ENCODE measurements at regions not wholly inside any gene's neighbourhood (a gene's known extent, or its start where the extent isn't known, plus 50 kb on each side); places are given as distances from the start of the nearest gene placed in this dataset.
A peak's percentile ranks its signal among the peaks of the same experiment; 100 is the strongest.

DNA sequence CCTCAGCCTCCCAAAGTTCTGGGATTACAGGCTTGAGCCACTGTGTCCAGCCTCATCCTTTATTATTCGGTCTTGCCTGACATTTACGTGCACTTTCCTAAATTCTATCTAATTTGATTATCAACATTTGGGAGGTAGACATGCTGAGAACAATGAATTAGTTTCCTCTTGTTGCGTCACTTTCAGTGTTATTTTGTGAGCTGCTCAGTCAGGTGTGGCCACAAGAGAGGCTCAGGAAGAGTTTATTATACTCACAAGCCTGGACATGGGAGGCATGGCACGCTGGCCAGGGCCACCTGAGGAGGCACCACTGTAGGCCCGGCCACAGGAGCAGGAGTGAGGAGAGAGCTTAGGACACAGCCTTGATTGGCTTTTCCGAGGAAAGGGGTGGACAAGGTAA, 59.7 kb upstream of the RBFOX2 start:
- TF ChIP-seq NFE2L1 (CRISPR knock-in tag; IDR thresholded peaks at IDR 0.05; ENCODE audit: borderline replicate concordance) (no peak), CEBPB (IDR thresholded peaks at IDR 0.05; ENCODE audit: borderline replicate concordance, low read depth, low read length) (peak; percentile 38; the same call in 1 of the 2 replicates)
- DNase-seq (ENCODE audit: low spot score): no peak
- WGBS (ENCODE audit: low lambda C conversion rate): 28% methylated on average over 6 of the region's 6 CpGs
- BruUV-seq (replicated peaks): no TSS peak
- no peaks in the 10 kb centered on the region for H3K36me3 ChIP-seq (replicated peaks in 1 of 2; ENCODE audit: control insufficient read depth in 1 of 2, insufficient read depth in 2 of 2, low read length in 2 of 2)
- H2AFZ ChIP-seq (ENCODE audit: low read length): no peak overlapping the region
- no peak; the same call in 2 of the 3 replicates for ATAC-seq
- no peak for FAIRE-seq
- peaks cover 25% of the 10 kb centered on the region for H3K4me1 ChIP-seq (ENCODE audit: insufficient read depth, low read length)
- H3K4me3 ChIP-seq (replicated peaks in 1 of 3; ENCODE audit: insufficient read depth in 1 of 3, low read depth in 2 of 3, low read length in 3 of 3): no peak overlapping the region
- in situ Hi-C loops (cut with HindIII; ENCODE audit: extremely low pct_ligation_motif_present, low pct_unique_long_range_greater_than_20kb) (no loop called here), intact Hi-C loops (cut with micrococcal nuclease; ENCODE audit: unreplicated experiment) (no loop called here)
- H3K9me3 ChIP-seq (ENCODE audit: low read length): no peaks in the 10 kb centered on the region
- no peak overlapping the region for H3K4me2 ChIP-seq (ENCODE audit: low read depth, low read length)
- no peaks in the 10 kb centered on the region for H3K27me3 ChIP-seq (ENCODE audit: control insufficient read depth in 1 of 2, insufficient read depth in 2 of 2, low read length in 2 of 2)
- H4K20me1 ChIP-seq (ENCODE audit: insufficient read depth, low read length): no peaks in the 10 kb centered on the region
- H3K27ac ChIP-seq (ENCODE audit: extremely low read length, insufficient read depth, low read length): no peak overlapping the region
- no peaks in the 10 kb centered on the region for H3K79me2 ChIP-seq (ENCODE audit: insufficient read depth, low read length)
- no peak overlapping the region for H3K9ac ChIP-seq (ENCODE audit: insufficient read depth, low read depth, low read length)
- POLR2A ChIA-PET: no interaction called here
- CTCF ChIA-PET (ENCODE audit: low intra/inter-chr PET ratio, low total read pairs): interaction anchor here (1.3 kb wide), 1 partner anchor 23 kb away, joined by 3 read pairs; no protein-coding TSS in a partner anchor

DNA sequence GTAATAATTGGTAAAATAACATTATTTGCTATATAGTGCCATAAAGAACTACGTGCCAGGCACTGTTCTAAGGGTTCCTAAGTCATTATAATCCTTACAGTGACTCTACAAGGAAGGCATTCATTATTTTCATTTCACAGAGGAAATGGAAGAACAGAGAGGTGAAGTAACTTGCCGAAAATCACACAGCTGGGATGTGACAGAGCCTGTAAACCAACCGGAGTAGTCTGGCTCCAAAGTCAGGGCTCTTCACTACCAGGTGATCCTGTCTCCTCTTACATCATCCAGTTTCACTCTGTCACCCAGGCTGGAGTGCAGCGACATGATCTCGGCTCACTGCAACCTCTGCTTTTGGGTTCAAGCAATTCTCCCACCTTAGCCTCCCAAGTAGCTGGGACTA, 59.2 kb upstream of the RBFOX2 start:
- H3K27ac ChIP-seq (ENCODE audit: extremely low read length, insufficient read depth, low read length): no peak overlapping the region
- no TSS peak for BruUV-seq (replicated peaks)
- FAIRE-seq: no peak

More for the DNA sequence above, 59.2 kb upstream of the RBFOX2 start:
- Histone ChIP-seq H3K36me3 (replicated peaks in 1 of 2; ENCODE audit: control insufficient read depth in 1 of 2, insufficient read depth in 2 of 2, low read length in 2 of 2) (no peaks in the 10 kb centered on the region), H3K9me3 (ENCODE audit: low read length) (no peaks in the 10 kb centered on the region), H3K79me2 (ENCODE audit: insufficient read depth, low read length) (no peaks in the 10 kb centered on the region), H4K20me1 (ENCODE audit: insufficient read depth, low read length) (no peaks in the 10 kb centered on the region), H3K4me2 (ENCODE audit: low read depth, low read length) (no peak overlapping the region), H3K27me3 (ENCODE audit: control insufficient read depth in 1 of 2, insufficient read depth in 2 of 2, low read length in 2 of 2) (no peaks in the 10 kb centered on the region), H2AFZ (ENCODE audit: low read length) (no peak overlapping the region), H3K9ac (ENCODE audit: insufficient read depth, low read depth, low read length) (no peak overlapping the region), H3K4me1 (ENCODE audit: insufficient read depth, low read length) (peaks cover 25% of the 10 kb centered on the region), H3K4me3 (replicated peaks in 1 of 3; ENCODE audit: insufficient read depth in 1 of 3, low read depth in 2 of 3, low read length in 3 of 3) (no peak overlapping the region)
- ChIA-PET POLR2A (no interaction called here), CTCF (ENCODE audit: low intra/inter-chr PET ratio, low total read pairs) (no interaction called here)
- ATAC-seq (no peak), DNase-seq (ENCODE audit: low spot score) (no peak)
- WGBS (ENCODE audit: low lambda C conversion rate): 71% methylated on average over 5 of the region's 5 CpGs
- intact Hi-C loops (cut with micrococcal nuclease; ENCODE audit: unreplicated experiment) (no loop called here), in situ Hi-C loops (cut with HindIII; ENCODE audit: extremely low pct_ligation_motif_present, low pct_unique_long_range_greater_than_20kb) (no loop called here)
- TF ChIP-seq ZNF768 (CRISPR knock-in tag; IDR thresholded peaks at IDR 0.05) (peak; percentile 89), MAX (IDR thresholded peaks at IDR 0.05) (no peak)

Data from HepG2 (cell line).